ENCODE measurements at regions not wholly inside any gene's neighbourhood (a gene's known extent, or its start where the extent isn't known, plus 50 kb on each side); places are given as distances from the start of the nearest gene placed in this dataset.

DNA sequence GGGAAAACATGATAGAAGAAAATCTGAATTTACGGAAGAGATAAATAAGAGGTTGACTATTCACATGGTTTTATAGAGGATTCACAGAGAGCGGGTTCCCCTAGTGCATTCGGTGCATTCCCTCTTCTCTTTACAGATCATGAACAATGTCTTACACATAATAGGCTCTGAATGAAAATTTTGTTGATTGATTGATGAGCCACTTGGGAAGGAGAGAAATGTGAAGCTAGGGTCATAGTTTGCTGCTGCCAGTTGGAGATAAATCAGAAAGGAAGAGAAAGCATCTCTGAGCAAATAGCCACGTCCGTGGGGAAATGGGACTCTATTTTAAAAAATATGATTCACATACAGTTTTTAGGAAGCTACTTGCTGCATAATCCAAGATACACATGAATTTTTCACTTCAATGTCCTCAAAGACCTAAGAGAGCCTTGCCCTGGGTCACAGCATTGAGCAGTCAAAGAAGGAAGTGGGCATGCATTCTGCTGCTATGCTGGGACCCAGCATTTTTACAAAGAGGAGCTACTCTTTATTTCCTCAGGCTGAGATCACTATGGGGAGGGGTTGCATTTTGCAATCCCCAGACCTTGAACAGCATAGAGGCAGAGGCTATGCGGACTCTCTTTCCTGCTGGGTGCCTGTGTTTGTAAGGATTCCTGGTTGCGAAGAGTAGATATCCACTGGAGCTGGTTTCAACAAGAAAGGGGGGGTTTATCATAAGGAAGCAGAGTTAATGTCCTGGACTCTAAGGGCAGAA, 395.3 kb downstream of the TSN start:
- TF ChIP-seq EZH2 (IDR thresholded peaks at IDR 0.05; ENCODE audit: low read depth, low read length, severe bottlenecking) (no peak), POLR2A (IDR thresholded peaks at IDR 0.05; ENCODE audit: control extremely low read depth in 1 of 2, low read depth in 2 of 2, low read length in 2 of 2) (no peak), SUZ12 (IDR thresholded peaks at IDR 0.05; ENCODE audit: low read length) (no peak), CBX8 (IDR thresholded peaks at IDR 0.05; ENCODE audit: borderline replicate concordance, low read depth, low read length) (no peak), SIX5 (IDR thresholded peaks at IDR 0.05; ENCODE audit: low read depth, low read length) (no peak)
- TF ChIP-seq, protein P1, sequence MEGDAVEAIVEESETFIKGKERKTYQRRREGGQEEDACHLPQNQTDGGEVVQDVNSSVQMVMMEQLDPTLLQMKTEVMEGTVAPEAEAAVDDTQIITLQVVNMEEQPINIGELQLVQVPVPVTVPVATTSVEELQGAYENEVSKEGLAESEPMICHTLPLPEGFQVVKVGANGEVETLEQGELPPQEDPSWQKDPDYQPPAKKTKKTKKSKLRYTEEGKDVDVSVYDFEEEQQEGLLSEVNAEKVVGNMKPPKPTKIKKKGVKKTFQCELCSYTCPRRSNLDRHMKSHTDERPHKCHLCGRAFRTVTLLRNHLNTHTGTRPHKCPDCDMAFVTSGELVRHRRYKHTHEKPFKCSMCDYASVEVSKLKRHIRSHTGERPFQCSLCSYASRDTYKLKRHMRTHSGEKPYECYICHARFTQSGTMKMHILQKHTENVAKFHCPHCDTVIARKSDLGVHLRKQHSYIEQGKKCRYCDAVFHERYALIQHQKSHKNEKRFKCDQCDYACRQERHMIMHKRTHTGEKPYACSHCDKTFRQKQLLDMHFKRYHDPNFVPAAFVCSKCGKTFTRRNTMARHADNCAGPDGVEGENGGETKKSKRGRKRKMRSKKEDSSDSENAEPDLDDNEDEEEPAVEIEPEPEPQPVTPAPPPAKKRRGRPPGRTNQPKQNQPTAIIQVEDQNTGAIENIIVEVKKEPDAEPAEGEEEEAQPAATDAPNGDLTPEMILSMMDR (IDR thresholded peaks at IDR 0.05; ENCODE audit: control extremely low read depth in 1 of 3, insufficient read depth in 1 of 3, low read depth in 1 of 3, low read length in 3 of 3), result no peak
